ENCODE measurements at regions not wholly inside any gene's neighbourhood (a gene's known extent, or its start where the extent isn't known, plus 50 kb on each side); places are given as distances from the start of the nearest gene placed in this dataset.

- TF ChIP-seq CTCF (IDR thresholded peaks at IDR 0.05; ENCODE audit: low read depth, low read length), result no peak
- DNase-seq (ENCODE audit: extremely low read depth, low read depth), result no peak
Observed at GRCh38 chr2:58938988-58939387, 697.9 kb upstream of the FANCL start.

GRCh38 chr2:58932801-58933200 is 691.7 kb upstream of the FANCL start:
- DNase-seq (ENCODE audit: extremely low read depth, low read depth), result no peak
- TF ChIP-seq CTCF (IDR thresholded peaks at IDR 0.05; ENCODE audit: low read depth, low read length), result no peak

- no peak for TF ChIP-seq CTCF (IDR thresholded peaks at IDR 0.05; ENCODE audit: low read depth, low read length)
- no peak for DNase-seq (ENCODE audit: extremely low read depth, low read depth)
Observed at GRCh38 chr2:58930537-58930936, 689.4 kb upstream of the FANCL start.

- no peak for DNase-seq (ENCODE audit: extremely low read depth, low read depth)
- TF ChIP-seq CTCF (IDR thresholded peaks at IDR 0.05; ENCODE audit: low read depth, low read length), result no peak
Observed at GRCh38 chr2:58928973-58929372, 687.8 kb upstream of the FANCL start.

- no peak for DNase-seq (ENCODE audit: extremely low read depth, low read depth)
Observed at GRCh38 chr2:58928391-58928790, 687.3 kb upstream of the FANCL start.

GRCh38 chr2:58926112-58926511 is 685.0 kb upstream of the FANCL start:
- DNase-seq (ENCODE audit: extremely low read depth, low read depth), result no peak
- no peak for TF ChIP-seq CTCF (IDR thresholded peaks at IDR 0.05; ENCODE audit: low read depth, low read length)

More at GRCh38 chr2:58928391-58928790, 687.3 kb upstream of the FANCL start:
- no peak for TF ChIP-seq CTCF (IDR thresholded peaks at IDR 0.05; ENCODE audit: low read depth, low read length)

GRCh38 chr2:58925676-58926081 is 684.6 kb upstream of the FANCL start:
- no peak; the same call in 1 of the 2 replicates for TF ChIP-seq CTCF (IDR thresholded peaks at IDR 0.05; ENCODE audit: low read depth, low read length)
- DNase-seq (ENCODE audit: extremely low read depth, low read depth), result peak; percentile 79
